MM.1S (cell line): ENCODE measurements at regions not wholly inside any gene's neighbourhood (a gene's known extent, or its start where the extent isn't known, plus 50 kb on each side); places are given as distances from the start of the nearest gene placed in this dataset.

Source experiments
- DNase-seq: peaks from one replicate; pipeline ENCODE4 v3.0.0-alpha.2; 2015
- H2AFZ ChIP-seq: fragments of 300-600 bp; sonication (generic); 2 replicates; pipeline ENCODE4 v1.6.0; 2016; ENCODE audit warnings: antibody characterized with exemption, low read length
- H3F3A ChIP-seq: fragments of 300-600 bp; sonication (generic); 2 replicates; pipeline ENCODE4 v1.6.1; 2016; ENCODE audit warnings: mild to moderate bottlenecking, antibody characterized with exemption, low read length, moderate library complexity, mixed read lengths; ENCODE audit not compliant: insufficient read depth
- H3K27ac ChIP-seq: fragments of 300-600 bp; sonication (generic); 2 replicates; pipeline ENCODE4 v1.5.1; 2016; ENCODE audit warnings: mild to moderate bottlenecking, low read length
- H3K27me3 ChIP-seq: fragments of 300-600 bp; sonication (generic); replicated peaks from 2 replicates; pipeline ENCODE4 v1.6.0; 2016; ENCODE audit warnings: low read length; ENCODE audit not compliant: insufficient read depth
- H3K36me3 ChIP-seq: fragments of 300-600 bp; sonication (generic); replicated peaks from 2 replicates; pipeline ENCODE4 v1.6.1; 2016; ENCODE audit warnings: mild to moderate bottlenecking, low read length, mixed read lengths; ENCODE audit not compliant: insufficient read depth
- H3K4me1 ChIP-seq: fragments of 300-600 bp; sonication (generic); 2 replicates; pipeline ENCODE4 v1.6.1; 2016; ENCODE audit warnings: low read length, mixed read lengths
- H3K4me2 ChIP-seq: fragments of 300-600 bp; sonication (generic); 2 replicates; pipeline ENCODE4 v1.6.0; 2016; ENCODE audit warnings: low read depth, low read length
- H3K4me3 ChIP-seq: fragments of 300-600 bp; sonication (generic); 2 replicates; pipeline ENCODE4 v1.5.1; 2016; ENCODE audit warnings: low read length, mixed read lengths
- H3K79me2 ChIP-seq: fragments of 300-600 bp; sonication (generic); 2 replicates; pipeline ENCODE4 v1.6.1; 2016; ENCODE audit warnings: mixed run types, low read length, mixed read lengths
- H3K9ac ChIP-seq: fragments of 300-600 bp; sonication (generic); 2 replicates; pipeline ENCODE4 v1.6.1; 2016; ENCODE audit warnings: low read length, mixed read lengths
- H3K9me2 ChIP-seq: fragments of 300-600 bp; sonication (generic); replicated peaks from 2 replicates; pipeline ENCODE4 v1.6.1; 2016; ENCODE audit warnings: mild to moderate bottlenecking, low read length, mixed read lengths; ENCODE audit not compliant: insufficient read depth
- H3K9me3 ChIP-seq: fragments of 300-600 bp; sonication (generic); replicated peaks from 2 replicates; pipeline ENCODE4 v1.6.1; 2016; ENCODE audit warnings: mild to moderate bottlenecking, low read length, mixed read lengths; ENCODE audit not compliant: insufficient read depth
- H4K20me1 ChIP-seq: fragments of 300-600 bp; sonication (generic); 2 replicates; pipeline ENCODE4 v1.6.1; 2016; ENCODE audit warnings: mild to moderate bottlenecking, low read length, moderate library complexity, mixed read lengths; ENCODE audit not compliant: insufficient read depth
- CTCF ChIP-seq: fragments of 300-600 bp; sonication (generic); IDR thresholded peaks from 2 replicates; pipeline ENCODE4 v1.5.1; 2016; ENCODE audit warnings: antibody characterized with exemption, low read length, mixed read lengths
- EZH2 ChIP-seq: fragments of 300-600 bp; sonication (generic); optimal IDR thresholded peaks from 2 replicates; pipeline ENCODE3; 2017; ENCODE audit warnings: low read depth, mild to moderate bottlenecking, antibody characterized with exemption, low read length, mixed read lengths
- EZH2phosphoT487 ChIP-seq: fragments of 300-600 bp; sonication (generic); IDR thresholded peaks from 2 replicates; pipeline ENCODE4 v1.6.1; 2018; ENCODE audit warnings: antibody characterized with exemption, low read length

GRCh38 chr18:27861539-27861938 lies 315.4 kb downstream of the CDH2 start:
- Histone ChIP-seq H2AFZ (no peak overlapping the region), H3F3A (peaks cover 8% of the 10 kb centered on the region; the same call in 1 of the 2 replicates), H3K27ac (no peak overlapping the region), H3K4me3 (no peak overlapping the region), H3K4me2 (no peak overlapping the region), H3K79me2 (no peaks in the 10 kb centered on the region), H4K20me1 (no peaks in the 10 kb centered on the region), H3K36me3 (no peaks in the 10 kb centered on the region), H3K9ac (no peak overlapping the region), H3K9me2 (no peaks in the 10 kb centered on the region), H3K27me3 (no peaks in the 10 kb centered on the region), H3K4me1 (peaks cover 7% of the 10 kb centered on the region; the same call in 1 of the 2 replicates), H3K9me3 (no peaks in the 10 kb centered on the region)
- DNase-seq = no peak
- TF ChIP-seq CTCF = no peak
- no peak for TF ChIP-seq EZH2phosphoT487
- TF ChIP-seq EZH2 = no peak

- Histone ChIP-seq H3K4me1 (peaks cover 7% of the 10 kb centered on the region; the same call in 1 of the 2 replicates), H3K9me2 (no peaks in the 10 kb centered on the region), H4K20me1 (no peaks in the 10 kb centered on the region), H3K4me3 (no peak overlapping the region), H3K9me3 (no peaks in the 10 kb centered on the region), H2AFZ (no peak overlapping the region), H3K27me3 (no peaks in the 10 kb centered on the region), H3K9ac (no peak overlapping the region), H3K27ac (peak overlapping the region; percentile 17; the same call in 1 of the 2 replicates), H3F3A (peaks cover 8% of the 10 kb centered on the region; the same call in 1 of the 2 replicates), H3K36me3 (no peaks in the 10 kb centered on the region), H3K79me2 (no peaks in the 10 kb centered on the region), H3K4me2 (peak overlapping the region; percentile 20; the same call in 1 of the 2 replicates)
- TF ChIP-seq CTCF = no peak
- no peak for TF ChIP-seq EZH2phosphoT487
- TF ChIP-seq EZH2 = no peak
- peak; percentile 85 for DNase-seq
Measured at GRCh38 chr18:27860701-27861107, 316.2 kb downstream of the CDH2 start.

GRCh38 chr18:27860011-27860410 lies 316.9 kb downstream of the CDH2 start:
- DNase-seq = peak; percentile 9
- no peaks in the 10 kb centered on the region for H3K9me3 ChIP-seq
- no peak overlapping the region for H3K27ac ChIP-seq
- H3K4me2 ChIP-seq = peak overlapping the region; percentile 20; the same call in 1 of the 2 replicates
- TF ChIP-seq EZH2phosphoT487 = no peak
- TF ChIP-seq EZH2 = no peak
- TF ChIP-seq CTCF = no peak
- no peak overlapping the region for H3K9ac ChIP-seq
- no peaks in the 10 kb centered on the region for H4K20me1 ChIP-seq
- no peak overlapping the region for H2AFZ ChIP-seq
- H3K36me3 ChIP-seq = no peaks in the 10 kb centered on the region
- H3K79me2 ChIP-seq = no peaks in the 10 kb centered on the region
- no peaks in the 10 kb centered on the region for H3K27me3 ChIP-seq
- H3K4me3 ChIP-seq = no peak overlapping the region
- peaks cover 8% of the 10 kb centered on the region; the same call in 1 of the 2 replicates for H3F3A ChIP-seq
- no peaks in the 10 kb centered on the region for H3K9me2 ChIP-seq
- H3K4me1 ChIP-seq = peaks cover 7% of the 10 kb centered on the region; the same call in 1 of the 2 replicates
